MM.1S (cell line): ENCODE measurements at regions not wholly inside any gene's neighbourhood (a gene's known extent, or its start where the extent isn't known, plus 50 kb on each side); places are given as distances from the start of the nearest gene placed in this dataset.

Experiments used
- CTCF ChIP-seq: fragments of 300-600 bp; sonication (generic); IDR thresholded peaks from 2 replicates; pipeline ENCODE4 v1.5.1; 2016; ENCODE audit warnings: antibody characterized with exemption, low read length, mixed read lengths
- EZH2 ChIP-seq: fragments of 300-600 bp; sonication (generic); optimal IDR thresholded peaks from 2 replicates; pipeline ENCODE3; 2017; ENCODE audit warnings: low read depth, mild to moderate bottlenecking, antibody characterized with exemption, low read length, mixed read lengths
- EZH2phosphoT487 ChIP-seq: fragments of 300-600 bp; sonication (generic); IDR thresholded peaks from 2 replicates; pipeline ENCODE4 v1.6.1; 2018; ENCODE audit warnings: antibody characterized with exemption, low read length

- TF ChIP-seq CTCF (no peak), EZH2 (no peak), EZH2phosphoT487 (no peak)
Measured at GRCh38 chr13:99642841-99643240, 141.6 kb downstream of the TM9SF2 start.
